ENCODE measurements at regions not wholly inside any gene's neighbourhood (a gene's known extent, or its start where the extent isn't known, plus 50 kb on each side); places are given as distances from the start of the nearest gene placed in this dataset.

DNA sequence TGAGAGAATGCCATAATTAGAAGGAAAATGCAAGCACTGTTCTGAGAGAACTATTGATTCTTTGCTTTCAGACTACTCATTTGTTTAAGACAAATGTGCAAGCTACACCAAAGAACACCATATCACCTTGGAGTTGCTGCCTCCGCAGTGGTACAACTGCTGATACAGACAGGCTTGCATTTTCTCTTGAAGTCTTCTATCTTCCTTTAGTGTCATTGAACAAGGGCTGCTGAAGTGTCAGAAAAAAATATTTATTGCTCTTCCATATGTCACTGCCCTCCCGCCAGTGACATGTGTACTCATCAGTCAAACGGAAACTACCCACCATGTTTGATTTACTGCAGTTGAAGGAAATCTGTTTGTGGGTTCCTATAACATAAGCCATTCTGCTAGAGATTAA is 318.3 kb upstream of the MAGEB18 start:
- ATAC-seq (ENCODE audit: low FRiP score in 2 of 2), result no peak
- H3K27me3 ChIP-seq, result no peaks in the 10 kb centered on the region
- H3K36me3 ChIP-seq, result no peaks in the 10 kb centered on the region
- DNase-seq, result no peak
- H3K27ac ChIP-seq, result no peak overlapping the region
- H3K9me3 ChIP-seq, result no peaks in the 10 kb centered on the region
- no peaks in the 10 kb centered on the region for H3K4me1 ChIP-seq
- 77 to 82% methylated on average over 3 of the region's 3 CpGs for WGBS, 2 donors
- H3K4me3 ChIP-seq, result no peak overlapping the region
- no peak for TF ChIP-seq POLR2A (IDR thresholded peaks at IDR 0.05)
- TF ChIP-seq EP300 (IDR thresholded peaks at IDR 0.05), result no peak
- TF ChIP-seq, protein P1, sequence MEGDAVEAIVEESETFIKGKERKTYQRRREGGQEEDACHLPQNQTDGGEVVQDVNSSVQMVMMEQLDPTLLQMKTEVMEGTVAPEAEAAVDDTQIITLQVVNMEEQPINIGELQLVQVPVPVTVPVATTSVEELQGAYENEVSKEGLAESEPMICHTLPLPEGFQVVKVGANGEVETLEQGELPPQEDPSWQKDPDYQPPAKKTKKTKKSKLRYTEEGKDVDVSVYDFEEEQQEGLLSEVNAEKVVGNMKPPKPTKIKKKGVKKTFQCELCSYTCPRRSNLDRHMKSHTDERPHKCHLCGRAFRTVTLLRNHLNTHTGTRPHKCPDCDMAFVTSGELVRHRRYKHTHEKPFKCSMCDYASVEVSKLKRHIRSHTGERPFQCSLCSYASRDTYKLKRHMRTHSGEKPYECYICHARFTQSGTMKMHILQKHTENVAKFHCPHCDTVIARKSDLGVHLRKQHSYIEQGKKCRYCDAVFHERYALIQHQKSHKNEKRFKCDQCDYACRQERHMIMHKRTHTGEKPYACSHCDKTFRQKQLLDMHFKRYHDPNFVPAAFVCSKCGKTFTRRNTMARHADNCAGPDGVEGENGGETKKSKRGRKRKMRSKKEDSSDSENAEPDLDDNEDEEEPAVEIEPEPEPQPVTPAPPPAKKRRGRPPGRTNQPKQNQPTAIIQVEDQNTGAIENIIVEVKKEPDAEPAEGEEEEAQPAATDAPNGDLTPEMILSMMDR (IDR thresholded peaks at IDR 0.05), result no peak
- TF ChIP-seq POLR2AphosphoS5 (IDR thresholded peaks at IDR 0.05), result no peak

DNA sequence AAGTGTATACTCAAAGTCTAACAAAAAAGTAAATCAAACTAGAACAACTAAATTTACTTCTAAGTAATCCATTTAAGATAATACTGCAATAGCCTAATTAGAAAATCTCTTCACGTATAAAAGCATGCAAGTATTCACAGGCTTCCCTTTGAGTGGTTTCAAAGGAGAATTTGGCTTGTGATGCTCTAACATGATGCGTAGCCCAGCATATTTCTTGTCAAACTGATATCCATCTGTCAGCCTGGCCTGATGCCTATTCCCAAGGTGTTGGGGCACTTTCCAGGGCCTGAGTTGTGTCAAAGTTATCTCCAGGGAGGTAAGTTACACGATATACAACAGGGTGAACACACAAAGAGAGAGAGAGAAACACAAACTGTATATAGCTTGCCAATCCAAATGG is 287.0 kb upstream of the MAGEB18 start:
- no peaks in the 10 kb centered on the region for H3K27me3 ChIP-seq
- H3K9me3 ChIP-seq, result no peaks in the 10 kb centered on the region
- DNase-seq (no peak), ATAC-seq (ENCODE audit: low FRiP score in 2 of 2) (no peak)
- 47 to 52% methylated on average over 3 of the region's 3 CpGs for WGBS, 2 donors
- H3K36me3 ChIP-seq, result no peaks in the 10 kb centered on the region
- H3K27ac ChIP-seq, result no peak overlapping the region
- TF ChIP-seq EP300 (IDR thresholded peaks at IDR 0.05) (no peak), POLR2AphosphoS5 (IDR thresholded peaks at IDR 0.05) (no peak), POLR2A (IDR thresholded peaks at IDR 0.05) (no peak)
- TF ChIP-seq, protein P1 (IDR thresholded peaks at IDR 0.05), result no peak
- H3K4me3 ChIP-seq, result no peak overlapping the region
- no peaks in the 10 kb centered on the region for H3K4me1 ChIP-seq

GRCh38 chrX:25853002-25853479 is 285.1 kb upstream of the MAGEB18 start:
- TF ChIP-seq POLR2AphosphoS5 (IDR thresholded peaks at IDR 0.05) (no peak), POLR2A (IDR thresholded peaks at IDR 0.05) (no peak), EP300 (IDR thresholded peaks at IDR 0.05) (no peak)
- TF ChIP-seq, protein P1 (IDR thresholded peaks at IDR 0.05), result no peak
- 39 to 45% methylated on average over 3 of the region's 3 CpGs for WGBS, 2 donors
- H3K36me3 ChIP-seq, result no peaks in the 10 kb centered on the region
- no peak overlapping the region for H3K27ac ChIP-seq
- H3K27me3 ChIP-seq, result no peaks in the 10 kb centered on the region
- no peak overlapping the region for H3K4me3 ChIP-seq
- H3K4me1 ChIP-seq, result no peaks in the 10 kb centered on the region
- DNase-seq, result no peak
- no peaks in the 10 kb centered on the region for H3K9me3 ChIP-seq
- ATAC-seq (ENCODE audit: low FRiP score in 2 of 2), result no peak

DNA sequence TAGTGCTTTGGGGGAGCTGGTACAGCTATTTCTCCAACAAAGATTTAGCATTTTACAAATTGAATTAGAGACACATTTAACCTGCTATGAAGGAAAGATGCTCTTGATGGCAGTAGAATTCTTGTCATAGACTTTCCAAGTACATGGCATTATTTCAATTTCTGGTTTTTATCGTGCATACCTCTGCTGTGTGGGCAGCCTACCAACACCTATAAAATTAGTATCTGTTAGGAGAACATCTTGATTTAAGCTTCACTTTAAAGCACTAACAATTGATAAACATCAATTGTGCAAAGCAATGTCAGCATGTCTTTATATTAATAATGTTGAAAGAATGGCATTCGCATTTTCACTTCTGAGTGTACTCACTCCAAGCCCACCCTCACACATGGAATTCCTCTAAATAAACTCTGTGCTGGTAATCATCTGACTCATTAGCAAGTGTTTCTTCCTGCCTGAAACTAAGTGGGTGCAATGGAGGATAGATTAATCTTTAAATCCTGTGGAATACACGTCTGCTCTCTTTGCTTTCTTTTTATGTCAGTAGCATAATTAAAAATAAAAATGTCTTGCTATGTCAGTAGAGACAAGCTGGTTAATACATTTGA is 279.8 kb upstream of the MAGEB18 start:
- 51 to 57% methylated on average over 3 of the region's 3 CpGs for WGBS, 2 donors
- no peaks in the 10 kb centered on the region for H3K9me3 ChIP-seq
- H3K4me1 ChIP-seq, result no peaks in the 10 kb centered on the region
- no peaks in the 10 kb centered on the region for H3K36me3 ChIP-seq
- no peaks in the 10 kb centered on the region for H3K27me3 ChIP-seq
- no peak for ATAC-seq (ENCODE audit: low FRiP score in 2 of 2)
- no peak overlapping the region for H3K27ac ChIP-seq
- TF ChIP-seq POLR2A (IDR thresholded peaks at IDR 0.05), result no peak
- TF ChIP-seq, protein P1 (IDR thresholded peaks at IDR 0.05), result no peak
- TF ChIP-seq EP300 (IDR thresholded peaks at IDR 0.05), result no peak
- no peak for TF ChIP-seq POLR2AphosphoS5 (IDR thresholded peaks at IDR 0.05)
- no peak overlapping the region for H3K4me3 ChIP-seq
- no peak for DNase-seq

DNA sequence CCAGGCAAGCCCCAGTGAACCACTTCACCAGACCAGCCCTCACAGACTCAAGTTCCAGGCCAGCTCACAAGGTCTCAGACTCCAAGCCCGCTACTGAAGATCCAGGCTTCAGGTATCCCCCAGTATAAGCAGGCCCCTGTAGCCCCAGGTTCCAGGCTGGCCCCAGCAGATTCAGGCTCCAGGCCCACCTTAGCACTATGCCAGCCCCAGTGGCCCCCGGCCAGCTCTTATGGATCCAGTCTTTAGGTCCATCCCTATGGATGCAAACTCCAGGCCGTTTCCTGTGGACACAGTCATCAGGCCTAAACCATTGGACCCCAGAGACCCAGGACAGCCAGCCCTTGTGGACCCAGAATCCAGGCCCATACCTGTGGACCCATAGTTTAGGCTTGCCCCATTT is 277.8 kb upstream of the MAGEB18 start:
- ATAC-seq (ENCODE audit: low FRiP score in 2 of 2), result no peak
- no peak overlapping the region for H3K27ac ChIP-seq

More for the DNA sequence above, 277.8 kb upstream of the MAGEB18 start:
- H3K4me1 ChIP-seq, result no peaks in the 10 kb centered on the region
- WGBS, 2 donors, result 78% methylated on average over 3 of the region's 3 CpGs; no CpG with 5 or more reads in 1 of the 2 donors
- H3K9me3 ChIP-seq, result no peaks in the 10 kb centered on the region
- no peaks in the 10 kb centered on the region for H3K27me3 ChIP-seq
- no peak for DNase-seq
- no peaks in the 10 kb centered on the region for H3K36me3 ChIP-seq
- H3K4me3 ChIP-seq, result no peak overlapping the region
- TF ChIP-seq POLR2AphosphoS5 (IDR thresholded peaks at IDR 0.05), result no peak
- TF ChIP-seq, protein P1 (IDR thresholded peaks at IDR 0.05), result no peak

Data from upper lobe of left lung (tissue), 6 donors.